HCT116 (cell line): ENCODE measurements at regions not wholly inside any gene's neighbourhood (a gene's known extent, or its start where the extent isn't known, plus 50 kb on each side); places are given as distances from the start of the nearest gene placed in this dataset.

Experiments used
- ATAC-seq: fragments of 200-7000 bp; cut with Tn5 transposase; 2 replicates; pipeline ENCODE4 v1.9.1; 2020; ENCODE audit warnings: mild to moderate bottlenecking, moderate library complexity
- BruUV-seq: library from RNA; stranded (reverse); fragments of 400-500 nt; replicated peaks from 2 replicates; lab custom pipeline; 2021; lab: Mats Ljungman, UMichigan
- CTCF ChIA-PET: fragments of 300-600 bp; sonication (Branson Sonifier 250); formaldehyde crosslinking; loops from one replicate; lab custom pipeline; 2021; ENCODE audit warnings: antibody characterized with exemption; lab: Charles Lee
- POLR2A ChIA-PET: fragments of 300-600, 350-600 bp; sonication (Branson Sonifier 250); formaldehyde crosslinking; loops from one replicate; lab custom pipeline; 2021; ENCODE audit warnings: antibody characterized with exemption; lab: Charles Lee
- RAD21 ChIA-PET, 2 experiments: fragments of 300-600 bp; sonication (Branson Sonifier 250); formaldehyde crosslinking; loops; one replicate each; lab custom pipeline; 2023; ENCODE audit warnings: low total read pairs in 2 of 2; ENCODE audit not compliant: uncharacterized antibody in 2 of 2, unreplicated experiment in 2 of 2, low non-redundant PET in 1 of 2; lab: Charles Lee
- DNase-seq: peaks from one replicate; pipeline ENCODE4 v3.0.0-alpha.2; 2010; ENCODE audit warnings: low read depth, low spot score
- H2AFZ ChIP-seq: fragments of 200-600 bp; shearing (Covaris generic), sonication (generic); 2 replicates; pipeline ENCODE4 v1.6.1; 2017; ENCODE audit warnings: low read depth, mixed run types, mixed read lengths, antibody characterized with exemption, low read length; ENCODE audit not compliant: poor library complexity, severe bottlenecking
- H3K27ac ChIP-seq: 2 replicates; pipeline ENCODE4 v1.5.1; 2012; ENCODE audit warnings: low read depth, low read length
- H3K27me3 ChIP-seq: fragments of 200-600 bp; sonication (generic); 2 replicates; pipeline ENCODE4 v1.6.1; 2016; ENCODE audit warnings: mixed run types, low read length, mixed read lengths; ENCODE audit not compliant: insufficient read depth
- H3K36me3 ChIP-seq, 2 experiments: fragments of 200-500 bp in 1 of 2; fragments of 200-600 bp in 1 of 2; sonication (Bioruptor generic) in 1 of 2; sonication (generic) in 1 of 2; 2 replicates each; pipeline versions ENCODE4 v1.5.1 to v1.6.1; 2014 to 2016; ENCODE audit warnings: low read length in 2 of 2, inconsistent platforms in 1 of 2, mixed read lengths in 1 of 2, mixed run types in 1 of 2; ENCODE audit not compliant: insufficient read depth in 2 of 2, control insufficient read depth in 1 of 2
- H3K4me1 ChIP-seq, 2 experiments: fragments of 200-600 bp in 1 of 2; sonication (generic) in 1 of 2; 2 replicates each; pipeline versions ENCODE4 v1.5.1 to v1.6.1; 2012 to 2017; ENCODE audit warnings: low read length in 2 of 2, inconsistent platforms in 1 of 2, mild to moderate bottlenecking in 1 of 2, mixed read lengths in 1 of 2, mixed run types in 1 of 2, moderate library complexity in 1 of 2; ENCODE audit not compliant: insufficient read depth in 2 of 2, control insufficient read depth in 1 of 2
- H3K4me2 ChIP-seq: fragments of 200-600 bp; sonication (generic); 2 replicates; pipeline ENCODE4 v1.6.1; 2017; ENCODE audit warnings: mixed run types, low read length, mixed read lengths
- H3K4me3 ChIP-seq, 2 experiments: fragments of 200-600 bp in 1 of 2; sonication (generic) in 1 of 2; replicated peaks in 1 of 2; 2 replicates each; pipeline ENCODE4 v1.5.1; 2011 to 2016; ENCODE audit warnings: low read length in 2 of 2, control low read depth in 1 of 2, low read depth in 1 of 2, mild to moderate bottlenecking in 1 of 2, mixed read lengths in 1 of 2, mixed run types in 1 of 2
- H3K79me2 ChIP-seq: fragments of 200-600 bp; sonication (generic); 2 replicates; pipeline ENCODE4 v1.6.1; 2017; ENCODE audit warnings: mild to moderate bottlenecking, mixed run types, low read length, moderate library complexity, mixed read lengths; ENCODE audit not compliant: insufficient read depth
- H3K9ac ChIP-seq: fragments of 200-600 bp; sonication (generic); 2 replicates; pipeline ENCODE4 v1.6.1; 2016; ENCODE audit warnings: low read length, mixed read lengths
- H3K9me2 ChIP-seq: fragments of 200-600 bp; sonication (generic), shearing (Covaris generic); 2 replicates; pipeline ENCODE4 v1.6.1; 2017; ENCODE audit warnings: mixed run types, mild to moderate bottlenecking, moderate library complexity; ENCODE audit not compliant: insufficient read depth
- H3K9me3 ChIP-seq, 2 experiments: fragments of 200-500 bp in 1 of 2; fragments of 200-600 bp in 1 of 2; sonication (Bioruptor generic) in 1 of 2; sonication (generic) in 1 of 2; 2 replicates each; pipeline ENCODE4 v1.6.1; 2014 to 2017; ENCODE audit warnings: low read length in 2 of 2, mixed read lengths in 2 of 2, inconsistent platforms in 1 of 2, low read depth in 1 of 2, mild to moderate bottlenecking in 1 of 2, mixed run types in 1 of 2, moderate library complexity in 1 of 2; ENCODE audit not compliant: control insufficient read depth in 1 of 2, insufficient read depth in 1 of 2
- H4K20me1 ChIP-seq: fragments of 200-600 bp; sonication (generic), shearing (Covaris generic); 2 replicates; pipeline ENCODE4 v1.6.1; 2017; ENCODE audit warnings: mixed run types, mild to moderate bottlenecking, moderate library complexity; ENCODE audit not compliant: insufficient read depth
- CBX3 ChIP-seq: IDR thresholded peaks from 2 replicates; pipeline ENCODE4 v1.6.1; 2012; ENCODE audit warnings: low read depth
- CEBPB ChIP-seq: IDR thresholded peaks from 2 replicates; pipeline ENCODE4 v1.6.1; 2012; ENCODE audit warnings: low read depth
- ELF1 ChIP-seq: IDR thresholded peaks from 2 replicates; pipeline ENCODE4 v1.6.1; 2012; ENCODE audit warnings: low read depth, borderline replicate concordance
- SP1 ChIP-seq: IDR thresholded peaks from 2 replicates; pipeline ENCODE4 v1.6.1; 2012; ENCODE audit warnings: low read depth
- SRF ChIP-seq: IDR thresholded peaks from 2 replicates; pipeline ENCODE4 v1.6.1; 2012; ENCODE audit warnings: low read depth
- TCF7L2 ChIP-seq: IDR thresholded peaks from 2 replicates; pipeline ENCODE4 v1.7.0; 2011; ENCODE audit warnings: borderline replicate concordance, inconsistent platforms; ENCODE audit not compliant: insufficient read depth, insufficient read length; ENCODE audit errors: extremely low read depth
- intact Hi-C: fragments of 100-400 bp; cut with micrococcal nuclease; formaldehyde crosslinking; loops from 2 replicates; pipeline ENCODE4 v1.10.0; 2022
- TF ChIP-seq, protein P1 (sequence below): IDR thresholded peaks from 2 replicates; pipeline ENCODE4 v1.6.1; 2012
- TF ChIP-seq, protein P2 (sequence below): IDR thresholded peaks from 2 replicates; pipeline ENCODE4 v1.6.1; 2012; ENCODE audit warnings: low read depth

DNA sequence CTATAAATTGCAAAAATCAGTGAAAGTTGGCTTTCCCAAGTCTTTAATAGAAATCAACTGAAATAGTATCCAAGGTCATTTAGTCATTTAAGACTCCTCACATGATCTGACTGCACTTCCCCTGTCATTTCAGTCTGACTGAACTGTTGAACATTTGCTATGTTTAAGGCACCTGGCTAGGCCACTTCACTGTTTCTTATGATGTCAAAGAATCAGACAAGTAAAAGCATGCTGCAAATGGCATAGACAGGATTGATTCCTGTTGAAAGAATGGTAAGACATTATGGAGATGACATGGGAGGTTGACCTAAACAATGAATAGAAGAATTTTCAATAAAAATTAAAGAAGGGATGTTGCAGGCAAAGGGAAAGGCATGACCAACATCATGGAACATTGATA, 502.1 kb downstream of the NFIB start:
- POLR2A ChIA-PET: no interaction called here

More for the DNA sequence above, 502.1 kb downstream of the NFIB start:
- no peak overlapping the region for H3K4me2 ChIP-seq
- H3K27ac ChIP-seq: no peak overlapping the region
- RAD21 ChIA-PET: no interaction called here
- H3K9me3 ChIP-seq: peaks cover 0 to 4% of the 10 kb centered on the region in 2 experiments; a peak in 1 of 4 replicates
- CTCF ChIA-PET: no interaction called here
- no peak for TF ChIP-seq ELF1
- no peak for TF ChIP-seq CEBPB
- TF ChIP-seq SP1: no peak
- no peak for TF ChIP-seq SRF
- TF ChIP-seq CBX3: no peak
- TF ChIP-seq, protein P1, sequence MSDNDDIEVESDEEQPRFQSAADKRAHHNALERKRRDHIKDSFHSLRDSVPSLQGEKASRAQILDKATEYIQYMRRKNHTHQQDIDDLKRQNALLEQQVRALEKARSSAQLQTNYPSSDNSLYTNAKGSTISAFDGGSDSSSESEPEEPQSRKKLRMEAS: no peak
- TF ChIP-seq, protein P2, sequence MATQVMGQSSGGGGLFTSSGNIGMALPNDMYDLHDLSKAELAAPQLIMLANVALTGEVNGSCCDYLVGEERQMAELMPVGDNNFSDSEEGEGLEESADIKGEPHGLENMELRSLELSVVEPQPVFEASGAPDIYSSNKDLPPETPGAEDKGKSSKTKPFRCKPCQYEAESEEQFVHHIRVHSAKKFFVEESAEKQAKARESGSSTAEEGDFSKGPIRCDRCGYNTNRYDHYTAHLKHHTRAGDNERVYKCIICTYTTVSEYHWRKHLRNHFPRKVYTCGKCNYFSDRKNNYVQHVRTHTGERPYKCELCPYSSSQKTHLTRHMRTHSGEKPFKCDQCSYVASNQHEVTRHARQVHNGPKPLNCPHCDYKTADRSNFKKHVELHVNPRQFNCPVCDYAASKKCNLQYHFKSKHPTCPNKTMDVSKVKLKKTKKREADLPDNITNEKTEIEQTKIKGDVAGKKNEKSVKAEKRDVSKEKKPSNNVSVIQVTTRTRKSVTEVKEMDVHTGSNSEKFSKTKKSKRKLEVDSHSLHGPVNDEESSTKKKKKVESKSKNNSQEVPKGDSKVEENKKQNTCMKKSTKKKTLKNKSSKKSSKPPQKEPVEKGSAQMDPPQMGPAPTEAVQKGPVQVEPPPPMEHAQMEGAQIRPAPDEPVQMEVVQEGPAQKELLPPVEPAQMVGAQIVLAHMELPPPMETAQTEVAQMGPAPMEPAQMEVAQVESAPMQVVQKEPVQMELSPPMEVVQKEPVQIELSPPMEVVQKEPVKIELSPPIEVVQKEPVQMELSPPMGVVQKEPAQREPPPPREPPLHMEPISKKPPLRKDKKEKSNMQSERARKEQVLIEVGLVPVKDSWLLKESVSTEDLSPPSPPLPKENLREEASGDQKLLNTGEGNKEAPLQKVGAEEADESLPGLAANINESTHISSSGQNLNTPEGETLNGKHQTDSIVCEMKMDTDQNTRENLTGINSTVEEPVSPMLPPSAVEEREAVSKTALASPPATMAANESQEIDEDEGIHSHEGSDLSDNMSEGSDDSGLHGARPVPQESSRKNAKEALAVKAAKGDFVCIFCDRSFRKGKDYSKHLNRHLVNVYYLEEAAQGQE: no peak
- no peak for TF ChIP-seq TCF7L2
- no peaks in the 10 kb centered on the region for H4K20me1 ChIP-seq
- no peaks in the 10 kb centered on the region for H3K9me2 ChIP-seq
- H3K4me3 ChIP-seq: no peak overlapping the region
- DNase-seq (no peak), ATAC-seq (no peak)
- no peak overlapping the region for H3K9ac ChIP-seq
- no TSS peak for BruUV-seq
- H2AFZ ChIP-seq: no peak overlapping the region
- H3K36me3 ChIP-seq: no peaks in the 10 kb centered on the region
- H3K27me3 ChIP-seq: no peaks in the 10 kb centered on the region
- H3K4me1 ChIP-seq: no peaks in the 10 kb centered on the region
- intact Hi-C loops: loop anchor here (10.0 kb wide), 1 partner anchor 57 kb away; no protein-coding TSS in a partner anchor
- H3K79me2 ChIP-seq: no peaks in the 10 kb centered on the region
